ENCODE measurements at regions not wholly inside any gene's neighbourhood (a gene's known extent, or its start where the extent isn't known, plus 50 kb on each side); places are given as distances from the start of the nearest gene placed in this dataset.

DNA sequence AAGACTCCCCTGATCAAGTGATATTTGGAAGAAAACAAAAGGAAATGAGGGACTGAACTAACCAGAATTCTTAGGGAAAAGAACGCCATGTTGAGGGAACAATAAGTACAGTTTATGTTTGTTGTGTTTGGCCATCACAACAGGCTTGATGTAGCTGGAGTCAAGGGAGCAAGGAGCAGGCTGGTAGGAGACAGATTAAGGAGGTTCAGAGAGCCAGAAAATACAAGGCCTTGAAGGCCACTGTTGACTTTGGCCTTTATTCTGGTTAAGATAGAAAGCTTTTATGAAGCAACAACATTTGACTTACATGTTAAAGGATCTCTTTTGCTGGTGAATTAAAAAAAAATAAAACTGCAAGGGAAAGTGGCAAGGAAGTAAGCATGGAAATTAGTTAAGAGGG lies 754.1 kb upstream of the SLC8A1 start:
- TF ChIP-seq, protein P1, sequence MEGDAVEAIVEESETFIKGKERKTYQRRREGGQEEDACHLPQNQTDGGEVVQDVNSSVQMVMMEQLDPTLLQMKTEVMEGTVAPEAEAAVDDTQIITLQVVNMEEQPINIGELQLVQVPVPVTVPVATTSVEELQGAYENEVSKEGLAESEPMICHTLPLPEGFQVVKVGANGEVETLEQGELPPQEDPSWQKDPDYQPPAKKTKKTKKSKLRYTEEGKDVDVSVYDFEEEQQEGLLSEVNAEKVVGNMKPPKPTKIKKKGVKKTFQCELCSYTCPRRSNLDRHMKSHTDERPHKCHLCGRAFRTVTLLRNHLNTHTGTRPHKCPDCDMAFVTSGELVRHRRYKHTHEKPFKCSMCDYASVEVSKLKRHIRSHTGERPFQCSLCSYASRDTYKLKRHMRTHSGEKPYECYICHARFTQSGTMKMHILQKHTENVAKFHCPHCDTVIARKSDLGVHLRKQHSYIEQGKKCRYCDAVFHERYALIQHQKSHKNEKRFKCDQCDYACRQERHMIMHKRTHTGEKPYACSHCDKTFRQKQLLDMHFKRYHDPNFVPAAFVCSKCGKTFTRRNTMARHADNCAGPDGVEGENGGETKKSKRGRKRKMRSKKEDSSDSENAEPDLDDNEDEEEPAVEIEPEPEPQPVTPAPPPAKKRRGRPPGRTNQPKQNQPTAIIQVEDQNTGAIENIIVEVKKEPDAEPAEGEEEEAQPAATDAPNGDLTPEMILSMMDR (conservative IDR thresholded peaks at IDR 0.05; ENCODE audit: low read depth, low read length): no peak
- no peak for TF ChIP-seq EZH2 (IDR thresholded peaks at IDR 0.05; ENCODE audit: borderline replicate concordance, low read depth, low read length, poor library complexity, severe bottlenecking)

Measured in A673 (cell line).